Skeletal muscle tissue (tissue), 3 donors: ENCODE measurements at regions not wholly inside any gene's neighbourhood (a gene's known extent, or its start where the extent isn't known, plus 50 kb on each side); places are given as distances from the start of the nearest gene placed in this dataset.
A peak's percentile ranks its signal among the peaks of the same experiment; 100 is the strongest.
"Not testable (repeated sequence)": the region's sequence is repeated elsewhere in the genome, so short reads cannot be mapped to it uniquely, and the experiment has no call there.

Experiments used
- H3K27ac ChIP-seq: one replicate; pipeline ENCODE4 v1.7.0; 2013; ENCODE audit warnings: mild to moderate bottlenecking, low read depth, low read length, inconsistent platforms
- H3K27me3 ChIP-seq, 3 donors: one replicate each; pipeline ENCODE4 v1.7.0; 2013; ENCODE audit warnings: low read length in 3 of 3; ENCODE audit not compliant: control insufficient read depth in 3 of 3, insufficient read depth in 3 of 3
- H3K36me3 ChIP-seq, 3 donors: one replicate each; pipeline ENCODE4 v1.7.0; 2013; ENCODE audit warnings: low read length in 3 of 3; ENCODE audit not compliant: control insufficient read depth in 3 of 3, insufficient read depth in 3 of 3
- H3K4me1 ChIP-seq, 3 donors: one replicate each; pipeline ENCODE4 v1.7.0; 2013; ENCODE audit warnings: low read length in 3 of 3, mild to moderate bottlenecking in 3 of 3; ENCODE audit not compliant: control insufficient read depth in 3 of 3, insufficient read depth in 3 of 3
- H3K4me3 ChIP-seq, 3 donors: one replicate each; pipeline ENCODE4 v1.7.0; 2013; ENCODE audit warnings: low read length in 3 of 3
- H3K9ac ChIP-seq, 3 donors: one replicate each; pipeline ENCODE4 v1.7.0; 2013; ENCODE audit warnings: low read length in 3 of 3, mild to moderate bottlenecking in 3 of 3, moderate library complexity in 2 of 3, low read depth in 1 of 3
- H3K9me3 ChIP-seq, 3 donors: one replicate each; pipeline ENCODE4 v1.7.0; 2013; ENCODE audit warnings: low read length in 3 of 3; ENCODE audit not compliant: control insufficient read depth in 3 of 3
- donor health status: Osteomylitis.

DNA sequence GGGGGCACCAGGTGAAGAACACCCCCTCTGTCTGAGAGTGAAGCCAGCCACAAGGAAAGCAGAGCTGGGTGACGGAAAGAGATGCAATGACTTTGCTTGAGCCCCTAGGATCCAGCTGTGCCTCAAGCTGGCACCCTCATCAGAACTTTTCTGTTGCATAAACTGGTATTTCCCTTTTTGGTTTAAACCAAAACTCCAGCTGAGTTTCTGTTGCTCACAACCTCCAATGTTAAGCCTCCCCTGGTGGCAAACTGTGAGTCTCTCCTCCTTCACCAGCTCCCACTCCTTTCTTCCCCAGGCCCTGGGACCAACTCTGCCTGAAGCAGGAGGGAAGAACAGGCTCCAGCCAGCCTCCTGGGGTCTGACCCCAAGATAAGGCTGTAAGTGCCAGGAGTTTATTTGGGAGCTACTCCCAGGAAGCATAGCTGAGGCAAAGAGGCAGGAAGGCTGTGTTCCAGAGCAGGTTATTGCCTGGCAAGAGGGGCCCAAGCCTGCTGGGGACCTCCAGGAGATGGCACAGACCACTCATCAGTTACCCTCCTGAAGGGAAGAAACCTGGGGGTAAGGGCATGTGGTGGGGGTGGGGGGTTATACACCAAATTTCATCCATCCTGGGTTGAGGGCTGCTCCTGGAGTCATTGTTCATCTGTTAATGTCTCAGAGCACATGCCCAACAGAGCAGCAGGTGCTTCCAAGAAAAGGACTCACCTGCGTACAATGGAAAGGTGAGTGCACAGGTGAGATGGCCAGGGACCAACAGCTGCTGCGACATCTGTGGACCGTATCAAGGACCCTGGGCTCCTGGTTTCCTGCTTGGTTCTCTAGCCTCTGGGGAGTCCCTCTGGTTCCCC lies 73.3 kb upstream of the NANOS1 start:
- Histone ChIP-seq H3K4me1 (peaks cover 18 to 29% (median 27%) of the 10 kb centered on the region in 3 donors), H3K27me3 (no peaks in the 10 kb centered on the region), H3K36me3 (no peaks in the 10 kb centered on the region), H3K9ac (no peak overlapping the region), H3K27ac (no peak overlapping the region), H3K9me3 (no peaks in the 10 kb centered on the region), H3K4me3 (no peak overlapping the region)

DNA sequence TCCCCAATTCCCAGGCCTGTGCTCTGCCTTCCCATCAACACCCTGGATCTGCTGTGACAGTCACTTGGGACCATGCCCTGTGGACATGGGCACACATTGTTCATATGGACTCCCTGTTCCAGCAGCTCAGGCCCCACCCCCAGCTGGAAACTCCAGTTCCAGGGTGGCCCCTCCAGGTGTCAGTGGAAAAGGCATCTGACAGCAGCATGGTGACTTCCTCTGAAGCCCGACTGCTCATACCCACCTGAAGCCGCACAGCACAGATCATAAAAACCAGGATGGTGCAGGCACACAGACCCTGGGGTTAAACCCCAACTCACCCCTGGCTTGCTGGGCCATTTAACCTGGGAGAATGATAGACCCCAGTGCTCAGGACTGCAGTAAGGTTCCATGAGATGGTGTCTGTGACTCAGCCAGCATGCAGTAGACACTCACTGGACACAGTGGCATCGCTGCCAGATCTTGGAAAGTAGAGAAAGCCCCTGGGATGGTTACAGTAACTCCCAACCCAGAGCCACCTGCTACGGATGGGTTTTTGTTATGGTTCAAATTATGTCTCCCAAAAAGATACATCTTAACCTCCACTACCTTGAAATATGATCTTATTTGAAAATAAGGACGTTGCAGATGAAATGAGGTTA lies 72.6 kb upstream of the NANOS1 start:
- peaks cover 18 to 33% (median 28%) of the 10 kb centered on the region in 3 donors for H3K4me1 ChIP-seq
- H3K27ac ChIP-seq: no peak overlapping the region

DNA sequence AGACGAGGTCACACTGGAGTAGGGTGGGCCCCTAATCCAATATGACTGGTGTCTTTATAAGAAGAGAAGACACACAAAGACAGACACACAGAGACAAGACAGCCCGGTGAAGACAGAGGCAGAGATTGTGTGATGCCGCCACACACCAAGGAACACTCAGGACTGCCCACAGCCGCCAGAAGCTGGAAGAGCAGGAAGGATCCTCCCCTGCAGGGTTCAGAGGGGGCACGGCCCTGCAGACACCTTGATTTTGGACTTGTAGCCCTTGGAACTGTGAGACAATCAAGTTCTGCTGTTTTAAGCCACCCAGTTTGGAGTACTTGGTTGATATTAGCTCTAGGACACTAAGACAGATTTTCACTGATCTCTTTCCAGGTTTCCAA lies 72.1 kb upstream of the NANOS1 start:
- no peak overlapping the region for H3K4me3 ChIP-seq
- peaks cover 18 to 33% (median 31%) of the 10 kb centered on the region in 3 donors for H3K4me1 ChIP-seq
- H3K27ac ChIP-seq: no peak overlapping the region
- no peaks in the 10 kb centered on the region for H3K27me3 ChIP-seq
- H3K9me3 ChIP-seq: no peaks in the 10 kb centered on the region
- no peak overlapping the region for H3K9ac ChIP-seq
- no peaks in the 10 kb centered on the region for H3K36me3 ChIP-seq

More for the DNA sequence above, 72.6 kb upstream of the NANOS1 start:
- Histone ChIP-seq H3K4me3 (no peak overlapping the region), H3K27me3 (no peaks in the 10 kb centered on the region), H3K36me3 (no peaks in the 10 kb centered on the region), H3K9me3 (no peaks in the 10 kb centered on the region), H3K9ac (no peak overlapping the region)

DNA sequence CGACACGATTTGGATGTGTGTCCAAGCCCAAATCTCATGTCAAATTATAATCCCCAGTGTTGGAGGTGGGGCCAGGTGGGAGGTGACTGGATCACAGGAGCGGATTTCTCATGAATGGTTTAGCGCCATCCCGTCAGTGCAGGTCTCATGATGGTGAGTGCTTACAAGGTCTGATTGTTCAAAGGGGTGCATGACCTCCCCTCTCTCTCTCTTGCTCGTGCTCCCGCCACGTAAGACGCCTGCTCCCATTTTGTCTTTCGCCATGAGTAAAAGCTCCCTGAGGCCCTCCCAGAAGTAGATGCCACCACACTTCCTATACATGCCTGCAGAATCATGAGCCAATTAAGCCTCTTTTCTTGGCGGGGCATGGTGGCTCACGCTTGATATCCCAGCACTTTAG lies 71.5 kb upstream of the NANOS1 start:
- Histone ChIP-seq H3K4me3 (no peak overlapping the region), H3K27me3 (no peaks in the 10 kb centered on the region), H3K9ac (no peak overlapping the region), H3K9me3 (no peaks in the 10 kb centered on the region), H3K36me3 (no peaks in the 10 kb centered on the region), H3K4me1 (peaks cover 18 to 33% (median 31%) of the 10 kb centered on the region in 3 donors), H3K27ac (no peak overlapping the region)

DNA sequence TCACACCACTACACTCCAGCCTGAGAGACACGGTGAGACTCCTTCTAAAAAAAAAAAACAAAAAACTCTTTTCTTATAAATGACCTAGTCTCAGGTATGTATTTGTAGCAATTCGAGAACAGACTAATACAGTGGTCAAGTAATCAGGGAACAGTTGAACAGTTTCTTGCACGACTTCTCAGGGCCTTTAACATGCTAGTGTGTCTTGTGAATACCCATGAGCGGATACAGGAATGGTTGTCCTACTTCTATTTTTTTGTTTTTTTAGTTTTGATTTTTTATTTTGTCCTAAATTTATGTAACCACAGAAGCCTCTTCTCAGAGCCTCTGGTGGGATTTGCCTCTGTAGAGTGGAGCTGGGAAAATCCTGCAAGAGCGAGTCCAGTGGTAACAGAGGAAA lies 71.0 kb upstream of the NANOS1 start:
- H3K4me1 ChIP-seq: peaks cover 18 to 33% (median 31%) of the 10 kb centered on the region in 3 donors
- H3K27ac ChIP-seq: no peak overlapping the region
- peak overlapping the region in 1 of 3 donors; percentile 2 for H3K4me3 ChIP-seq
- no peaks in the 10 kb centered on the region for H3K36me3 ChIP-seq
- no peaks in the 10 kb centered on the region for H3K9me3 ChIP-seq
- H3K9ac ChIP-seq: peak overlapping the region in 1 of 3 donors; percentile 46
- no peaks in the 10 kb centered on the region for H3K27me3 ChIP-seq

DNA sequence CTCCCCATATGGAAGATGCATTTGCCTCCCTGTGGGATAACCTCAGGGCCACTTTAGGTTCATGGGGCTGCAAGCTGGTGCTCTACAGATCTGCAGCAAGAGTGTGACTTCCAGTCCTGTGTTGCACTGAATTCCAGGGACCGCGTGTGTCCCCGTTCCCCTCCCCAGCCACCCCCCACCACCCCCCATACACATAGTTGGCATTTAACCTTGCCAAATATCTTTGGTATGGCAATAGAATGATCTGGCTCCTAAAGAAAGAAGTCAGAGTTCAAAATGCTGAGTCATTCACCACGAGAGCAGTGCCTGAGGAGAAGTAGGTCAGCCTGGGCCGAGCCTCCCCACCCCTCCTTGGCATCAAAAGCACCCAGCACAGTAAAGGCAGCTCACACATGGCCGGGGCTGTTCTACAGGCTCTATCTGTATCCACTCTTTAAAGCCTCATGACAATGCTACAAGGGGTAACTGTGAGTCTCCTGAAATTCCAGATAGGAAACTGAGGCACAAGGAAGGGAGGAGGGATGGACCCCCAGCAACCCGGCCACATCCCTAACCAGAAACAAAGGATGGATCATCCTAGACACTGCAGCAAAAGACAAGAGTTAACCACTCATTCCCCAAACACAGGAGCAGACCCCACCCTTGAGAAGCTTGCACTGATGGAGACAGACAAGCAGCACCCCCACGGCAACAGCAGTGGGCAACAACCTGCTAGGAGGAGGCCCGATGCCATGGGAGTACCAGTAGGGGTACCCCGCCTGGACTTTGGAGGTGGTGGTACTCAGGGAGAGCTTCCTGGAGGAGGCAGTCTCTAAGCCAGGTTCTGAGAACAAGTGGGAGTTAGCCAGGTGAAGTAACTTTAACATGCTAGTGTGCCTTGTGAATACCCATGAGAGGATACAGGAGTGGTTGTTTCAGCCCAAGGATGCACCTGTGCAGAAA lies 70.3 kb upstream of the NANOS1 start:
- H3K36me3 ChIP-seq: no peaks in the 10 kb centered on the region
- H3K9me3 ChIP-seq: no peaks in the 10 kb centered on the region
- H3K9ac ChIP-seq: peak overlapping the region in 2 of 3 donors; percentile 61 to 76
- H3K27ac ChIP-seq: peak overlapping the region; percentile 59
- H3K27me3 ChIP-seq: no peaks in the 10 kb centered on the region
- H3K4me3 ChIP-seq: peak overlapping the region in 1 of 3 donors; percentile 2
- H3K4me1 ChIP-seq: peaks cover 18 to 33% (median 31%) of the 10 kb centered on the region in 3 donors

DNA sequence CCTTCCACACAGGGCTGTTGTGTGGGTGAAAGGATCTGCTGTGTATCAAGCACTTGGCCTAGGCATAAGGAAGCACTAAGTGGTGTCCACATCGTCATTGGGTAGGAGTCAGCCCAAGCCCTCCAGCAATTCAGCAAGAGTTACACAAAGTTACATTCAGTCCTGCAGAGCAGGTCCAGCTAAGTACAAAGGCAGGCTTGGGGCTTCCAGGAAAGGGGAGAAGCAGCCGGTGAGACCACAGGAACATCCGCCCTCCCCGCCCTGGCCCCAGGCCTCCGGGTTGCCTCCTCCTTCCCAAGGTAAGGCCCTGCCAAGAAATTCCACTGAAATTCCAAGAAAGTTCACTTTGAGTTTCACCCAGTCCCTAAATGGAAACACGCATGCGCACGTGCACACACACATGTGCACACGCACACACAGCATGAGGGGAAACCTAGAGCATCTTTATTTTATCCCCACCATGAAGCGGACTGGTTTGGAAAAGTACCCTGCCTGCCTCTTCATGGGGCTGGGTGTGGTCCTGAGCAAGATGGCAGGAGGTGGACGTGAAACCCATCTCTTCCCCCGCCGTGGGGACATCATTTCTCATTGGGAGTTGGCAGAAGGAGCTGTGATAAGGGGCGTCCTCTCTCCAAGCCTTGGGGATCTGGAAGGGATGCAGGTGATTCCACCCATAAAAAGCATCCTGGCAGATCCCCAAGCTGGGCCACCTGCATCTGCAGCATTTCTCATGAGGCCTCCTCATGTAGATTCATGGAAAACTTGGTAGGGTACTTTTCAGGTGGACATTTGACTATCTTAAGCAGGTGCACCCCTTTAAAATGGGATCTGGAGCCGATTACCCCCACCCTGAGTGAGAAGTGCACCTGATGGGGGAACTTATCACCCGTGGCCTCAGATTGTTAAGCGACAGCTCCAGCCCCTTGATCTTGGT lies 69.1 kb upstream of the NANOS1 start:
- H3K27ac ChIP-seq: peak overlapping the region; percentile 59

DNA sequence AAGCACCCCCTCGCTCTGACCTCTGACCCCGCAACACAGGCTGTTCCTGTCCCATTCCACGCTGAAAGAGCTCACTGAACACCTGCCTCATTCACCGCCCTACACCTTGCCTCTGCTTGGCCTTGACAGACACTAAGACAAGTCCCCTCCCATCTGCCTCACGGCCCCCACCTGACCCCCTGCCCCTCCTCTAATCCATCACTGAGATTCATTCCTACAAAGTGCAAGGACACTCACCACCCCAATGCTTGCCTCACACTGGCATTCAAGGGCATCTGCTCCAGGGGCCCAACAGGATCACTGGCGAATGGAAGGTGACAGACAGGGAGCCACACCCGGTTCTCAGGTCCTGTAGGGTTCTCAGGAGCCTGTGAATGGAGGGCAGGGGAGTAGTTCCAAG lies 68.1 kb upstream of the NANOS1 start:
- H3K4me1 ChIP-seq: peaks cover 30 to 47% (median 45%) of the 10 kb centered on the region in 3 donors

More for the DNA sequence above, 69.1 kb upstream of the NANOS1 start:
- Histone ChIP-seq H3K4me1 (peaks cover 21 to 37% (median 36%) of the 10 kb centered on the region in 3 donors), H3K4me3 (no peak overlapping the region), H3K9ac (peak overlapping the region in 1 of 3 donors; percentile 41), H3K27me3 (no peaks in the 10 kb centered on the region), H3K36me3 (no peaks in the 10 kb centered on the region), H3K9me3 (no peaks in the 10 kb centered on the region)

DNA sequence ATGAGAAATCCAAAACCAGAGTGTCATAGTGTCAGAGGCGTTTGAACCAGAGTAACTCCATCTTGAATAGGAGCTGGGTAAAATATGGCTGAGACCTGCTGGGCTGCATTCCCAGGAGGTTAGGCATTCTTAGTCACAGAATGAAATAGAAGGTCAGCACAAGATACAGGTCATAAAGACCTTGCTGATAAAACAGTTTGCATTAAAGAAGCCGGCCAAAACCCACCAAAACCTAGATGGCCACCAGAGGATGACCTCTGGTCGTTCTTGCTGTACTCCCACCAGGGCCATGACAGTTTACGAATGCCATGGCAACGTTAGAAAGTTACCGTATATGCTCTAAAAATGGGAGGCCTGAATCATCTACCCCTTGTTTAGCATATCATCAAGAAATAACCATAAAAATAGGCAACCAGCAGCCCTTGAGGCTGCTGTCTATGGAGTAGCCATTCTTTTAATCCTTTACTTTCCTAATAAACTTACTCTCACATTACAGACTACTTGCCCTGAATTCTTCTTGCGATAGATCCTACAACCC lies 67.1 kb upstream of the NANOS1 start:
- H3K36me3 ChIP-seq, H3K9me3 ChIP-seq, H3K4me3 ChIP-seq, H3K9ac ChIP-seq, H3K27me3 ChIP-seq, H3K27ac ChIP-seq: not testable (repeated sequence)
- peaks cover 39 to 52% (median 46%) of the 10 kb centered on the region in 3 donors for H3K4me1 ChIP-seq

More for the DNA sequence above, 68.1 kb upstream of the NANOS1 start:
- H3K9ac ChIP-seq: no peak overlapping the region
- H3K9me3 ChIP-seq: no peaks in the 10 kb centered on the region
- H3K27ac ChIP-seq: no peak overlapping the region
- H3K4me3 ChIP-seq: no peak overlapping the region
- H3K27me3 ChIP-seq: no peaks in the 10 kb centered on the region
- no peaks in the 10 kb centered on the region for H3K36me3 ChIP-seq
